ENCODE measurements at regions not wholly inside any gene's neighbourhood (a gene's known extent, or its start where the extent isn't known, plus 50 kb on each side); places are given as distances from the start of the nearest gene placed in this dataset.

DNA sequence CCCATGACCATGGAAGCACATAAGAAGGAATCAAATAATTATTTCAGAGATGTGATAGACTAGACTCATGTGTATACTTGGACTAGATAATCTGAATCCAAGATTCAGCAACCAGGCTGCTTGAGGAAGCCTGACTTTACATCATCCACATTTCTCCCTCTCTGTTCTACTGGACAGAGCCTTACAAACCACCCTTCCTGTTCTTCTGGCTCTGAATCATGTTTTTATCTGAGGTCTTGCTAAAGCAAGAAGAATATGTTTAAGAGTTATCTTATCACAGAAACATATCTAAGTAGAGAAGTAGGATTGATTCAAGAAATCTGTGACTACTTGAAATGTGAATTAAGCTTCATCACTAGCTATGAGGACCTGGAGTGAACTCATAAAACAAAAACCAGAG is 71.1 kb upstream of the SLC24A5 start:
- H3K9me3 Mint-ChIP-seq, result peaks cover 46% of the 10 kb centered on the region
- TF ChIP-seq MXD4 (CRISPR knock-in tag; IDR thresholded peaks at IDR 0.05; ENCODE audit: borderline replicate concordance), result no peak
- TF ChIP-seq, protein P1, sequence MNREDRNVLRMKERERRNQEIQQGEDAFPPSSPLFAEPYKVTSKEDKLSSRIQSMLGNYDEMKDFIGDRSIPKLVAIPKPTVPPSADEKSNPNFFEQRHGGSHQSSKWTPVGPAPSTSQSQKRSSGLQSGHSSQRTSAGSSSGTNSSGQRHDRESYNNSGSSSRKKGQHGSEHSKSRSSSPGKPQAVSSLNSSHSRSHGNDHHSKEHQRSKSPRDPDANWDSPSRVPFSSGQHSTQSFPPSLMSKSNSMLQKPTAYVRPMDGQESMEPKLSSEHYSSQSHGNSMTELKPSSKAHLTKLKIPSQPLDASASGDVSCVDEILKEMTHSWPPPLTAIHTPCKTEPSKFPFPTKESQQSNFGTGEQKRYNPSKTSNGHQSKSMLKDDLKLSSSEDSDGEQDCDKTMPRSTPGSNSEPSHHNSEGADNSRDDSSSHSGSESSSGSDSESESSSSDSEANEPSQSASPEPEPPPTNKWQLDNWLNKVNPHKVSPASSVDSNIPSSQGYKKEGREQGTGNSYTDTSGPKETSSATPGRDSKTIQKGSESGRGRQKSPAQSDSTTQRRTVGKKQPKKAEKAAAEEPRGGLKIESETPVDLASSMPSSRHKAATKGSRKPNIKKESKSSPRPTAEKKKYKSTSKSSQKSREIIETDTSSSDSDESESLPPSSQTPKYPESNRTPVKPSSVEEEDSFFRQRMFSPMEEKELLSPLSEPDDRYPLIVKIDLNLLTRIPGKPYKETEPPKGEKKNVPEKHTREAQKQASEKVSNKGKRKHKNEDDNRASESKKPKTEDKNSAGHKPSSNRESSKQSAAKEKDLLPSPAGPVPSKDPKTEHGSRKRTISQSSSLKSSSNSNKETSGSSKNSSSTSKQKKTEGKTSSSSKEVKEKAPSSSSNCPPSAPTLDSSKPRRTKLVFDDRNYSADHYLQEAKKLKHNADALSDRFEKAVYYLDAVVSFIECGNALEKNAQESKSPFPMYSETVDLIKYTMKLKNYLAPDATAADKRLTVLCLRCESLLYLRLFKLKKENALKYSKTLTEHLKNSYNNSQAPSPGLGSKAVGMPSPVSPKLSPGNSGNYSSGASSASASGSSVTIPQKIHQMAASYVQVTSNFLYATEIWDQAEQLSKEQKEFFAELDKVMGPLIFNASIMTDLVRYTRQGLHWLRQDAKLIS (CRISPR knock-in tag; IDR thresholded peaks at IDR 0.05; ENCODE audit: borderline replicate concordance), result no peak
- TF ChIP-seq EMX1 (CRISPR knock-in tag; IDR thresholded peaks at IDR 0.05), result no peak
- TF ChIP-seq GRHL2 (CRISPR knock-in tag; IDR thresholded peaks at IDR 0.05; ENCODE audit: insufficient replicate concordance, severe bottlenecking), result no peak
- TF ChIP-seq SOX15 (CRISPR knock-in tag; IDR thresholded peaks at IDR 0.05), result no peak
- TF ChIP-seq RELA (CRISPR knock-in tag; IDR thresholded peaks at IDR 0.05; ENCODE audit: borderline replicate concordance), result no peak
- TF ChIP-seq, protein P2, sequence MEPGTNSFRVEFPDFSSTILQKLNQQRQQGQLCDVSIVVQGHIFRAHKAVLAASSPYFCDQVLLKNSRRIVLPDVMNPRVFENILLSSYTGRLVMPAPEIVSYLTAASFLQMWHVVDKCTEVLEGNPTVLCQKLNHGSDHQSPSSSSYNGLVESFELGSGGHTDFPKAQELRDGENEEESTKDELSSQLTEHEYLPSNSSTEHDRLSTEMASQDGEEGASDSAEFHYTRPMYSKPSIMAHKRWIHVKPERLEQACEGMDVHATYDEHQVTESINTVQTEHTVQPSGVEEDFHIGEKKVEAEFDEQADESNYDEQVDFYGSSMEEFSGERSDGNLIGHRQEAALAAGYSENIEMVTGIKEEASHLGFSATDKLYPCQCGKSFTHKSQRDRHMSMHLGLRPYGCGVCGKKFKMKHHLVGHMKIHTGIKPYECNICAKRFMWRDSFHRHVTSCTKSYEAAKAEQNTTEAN (CRISPR knock-in tag; IDR thresholded peaks at IDR 0.05), result no peak
- TF ChIP-seq SMAD3 (CRISPR knock-in tag; IDR thresholded peaks at IDR 0.05; ENCODE audit: borderline replicate concordance), result no peak
- TF ChIP-seq IRF2 (CRISPR knock-in tag; IDR thresholded peaks at IDR 0.05; ENCODE audit: borderline replicate concordance, low read depth), result no peak
- no peak for TF ChIP-seq TCF7 (CRISPR knock-in tag; IDR thresholded peaks at IDR 0.05; ENCODE audit: low read depth)
- no peak for TF ChIP-seq ATF1 (CRISPR knock-in tag; IDR thresholded peaks at IDR 0.05)
- TF ChIP-seq, protein P3, sequence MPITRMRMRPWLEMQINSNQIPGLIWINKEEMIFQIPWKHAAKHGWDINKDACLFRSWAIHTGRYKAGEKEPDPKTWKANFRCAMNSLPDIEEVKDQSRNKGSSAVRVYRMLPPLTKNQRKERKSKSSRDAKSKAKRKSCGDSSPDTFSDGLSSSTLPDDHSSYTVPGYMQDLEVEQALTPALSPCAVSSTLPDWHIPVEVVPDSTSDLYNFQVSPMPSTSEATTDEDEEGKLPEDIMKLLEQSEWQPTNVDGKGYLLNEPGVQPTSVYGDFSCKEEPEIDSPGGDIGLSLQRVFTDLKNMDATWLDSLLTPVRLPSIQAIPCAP (CRISPR knock-in tag; IDR thresholded peaks at IDR 0.05), result no peak
- TF ChIP-seq NFE2L1 (CRISPR knock-in tag; IDR thresholded peaks at IDR 0.05), result no peak
- TF ChIP-seq, protein P4, sequence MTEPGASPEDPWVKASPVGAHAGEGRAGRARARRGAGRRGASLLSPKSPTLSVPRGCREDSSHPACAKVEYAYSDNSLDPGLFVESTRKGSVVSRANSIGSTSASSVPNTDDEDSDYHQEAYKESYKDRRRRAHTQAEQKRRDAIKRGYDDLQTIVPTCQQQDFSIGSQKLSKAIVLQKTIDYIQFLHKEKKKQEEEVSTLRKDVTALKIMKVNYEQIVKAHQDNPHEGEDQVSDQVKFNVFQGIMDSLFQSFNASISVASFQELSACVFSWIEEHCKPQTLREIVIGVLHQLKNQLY (CRISPR knock-in tag; IDR thresholded peaks at IDR 0.05), result no peak
- TF ChIP-seq ZNF396 (CRISPR knock-in tag; IDR thresholded peaks at IDR 0.05; ENCODE audit: borderline replicate concordance), result no peak
- no peak for TF ChIP-seq ETV6 (CRISPR knock-in tag; IDR thresholded peaks at IDR 0.05)
- TF ChIP-seq KAT7 (CRISPR knock-in tag; IDR thresholded peaks at IDR 0.05; ENCODE audit: borderline replicate concordance), result no peak
- ATAC-seq, result no peak
- H3K4me1 Mint-ChIP-seq, result peaks cover 31% of the 10 kb centered on the region
- H3K27ac Mint-ChIP-seq, result no peak overlapping the region
- DNase-seq (ENCODE audit: low spot score), result no peak
- H3K4me3 Mint-ChIP-seq, result no peak overlapping the region
- no peaks in the 10 kb centered on the region for H3K27me3 Mint-ChIP-seq (ENCODE audit: low read depth)
- H3K36me3 Mint-ChIP-seq, result peaks cover 20% of the 10 kb centered on the region
- ChIA-PET POLR2A (no interaction called here), CTCF (no interaction called here)

DNA sequence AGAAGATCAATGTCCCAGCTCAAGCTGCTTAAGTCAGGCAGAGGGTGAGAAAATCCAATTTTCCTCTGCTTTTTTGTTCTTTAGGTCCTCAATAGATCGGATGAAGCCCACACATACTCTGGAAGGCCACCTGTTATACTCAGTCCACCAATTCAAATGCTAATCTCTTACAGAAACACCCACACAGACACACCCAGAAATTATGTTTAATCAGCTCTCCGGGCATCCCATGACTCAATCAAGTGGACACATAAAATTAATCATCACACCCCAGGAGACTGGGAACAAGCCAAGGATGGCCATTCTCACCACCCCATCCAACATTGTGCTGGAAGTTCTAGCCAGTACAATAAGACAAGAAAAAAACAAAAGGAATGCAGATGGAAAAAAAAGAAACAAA is 67.8 kb upstream of the SLC24A5 start:
- Mint-ChIP-seq H3K9me3 (peaks cover 56% of the 10 kb centered on the region), H3K27ac (no peak overlapping the region), H3K4me3 (no peak overlapping the region), H3K36me3 (peaks cover 28% of the 10 kb centered on the region), H3K27me3 (ENCODE audit: low read depth) (peaks cover 3% of the 10 kb centered on the region; the same call in 1 of the 2 replicates), H3K4me1 (peaks cover 9% of the 10 kb centered on the region)
- ChIA-PET CTCF (no interaction called here), POLR2A (no interaction called here)
- no peak for DNase-seq (ENCODE audit: low spot score)
- ATAC-seq, result no peak
- TF ChIP-seq, protein P5, sequence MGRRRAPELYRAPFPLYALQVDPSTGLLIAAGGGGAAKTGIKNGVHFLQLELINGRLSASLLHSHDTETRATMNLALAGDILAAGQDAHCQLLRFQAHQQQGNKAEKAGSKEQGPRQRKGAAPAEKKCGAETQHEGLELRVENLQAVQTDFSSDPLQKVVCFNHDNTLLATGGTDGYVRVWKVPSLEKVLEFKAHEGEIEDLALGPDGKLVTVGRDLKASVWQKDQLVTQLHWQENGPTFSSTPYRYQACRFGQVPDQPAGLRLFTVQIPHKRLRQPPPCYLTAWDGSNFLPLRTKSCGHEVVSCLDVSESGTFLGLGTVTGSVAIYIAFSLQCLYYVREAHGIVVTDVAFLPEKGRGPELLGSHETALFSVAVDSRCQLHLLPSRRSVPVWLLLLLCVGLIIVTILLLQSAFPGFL (CRISPR knock-in tag; IDR thresholded peaks at IDR 0.05; ENCODE audit: borderline replicate concordance), result no peak
- TF ChIP-seq FOXK1 (CRISPR knock-in tag; IDR thresholded peaks at IDR 0.05) (no peak), ZNF317 (CRISPR knock-in tag; IDR thresholded peaks at IDR 0.05; ENCODE audit: borderline replicate concordance, low read depth) (no peak), ELF4 (CRISPR knock-in tag; IDR thresholded peaks at IDR 0.05; ENCODE audit: low read depth) (no peak), PRRX2 (CRISPR knock-in tag; IDR thresholded peaks at IDR 0.05) (no peak), ZNF423 (CRISPR knock-in tag; IDR thresholded peaks at IDR 0.05) (no peak), ETV6 (CRISPR knock-in tag; IDR thresholded peaks at IDR 0.05) (no peak), NFATC4 (CRISPR knock-in tag; IDR thresholded peaks at IDR 0.05) (no peak), CREM (CRISPR knock-in tag; IDR thresholded peaks at IDR 0.05) (no peak)
- TF ChIP-seq, protein P6, sequence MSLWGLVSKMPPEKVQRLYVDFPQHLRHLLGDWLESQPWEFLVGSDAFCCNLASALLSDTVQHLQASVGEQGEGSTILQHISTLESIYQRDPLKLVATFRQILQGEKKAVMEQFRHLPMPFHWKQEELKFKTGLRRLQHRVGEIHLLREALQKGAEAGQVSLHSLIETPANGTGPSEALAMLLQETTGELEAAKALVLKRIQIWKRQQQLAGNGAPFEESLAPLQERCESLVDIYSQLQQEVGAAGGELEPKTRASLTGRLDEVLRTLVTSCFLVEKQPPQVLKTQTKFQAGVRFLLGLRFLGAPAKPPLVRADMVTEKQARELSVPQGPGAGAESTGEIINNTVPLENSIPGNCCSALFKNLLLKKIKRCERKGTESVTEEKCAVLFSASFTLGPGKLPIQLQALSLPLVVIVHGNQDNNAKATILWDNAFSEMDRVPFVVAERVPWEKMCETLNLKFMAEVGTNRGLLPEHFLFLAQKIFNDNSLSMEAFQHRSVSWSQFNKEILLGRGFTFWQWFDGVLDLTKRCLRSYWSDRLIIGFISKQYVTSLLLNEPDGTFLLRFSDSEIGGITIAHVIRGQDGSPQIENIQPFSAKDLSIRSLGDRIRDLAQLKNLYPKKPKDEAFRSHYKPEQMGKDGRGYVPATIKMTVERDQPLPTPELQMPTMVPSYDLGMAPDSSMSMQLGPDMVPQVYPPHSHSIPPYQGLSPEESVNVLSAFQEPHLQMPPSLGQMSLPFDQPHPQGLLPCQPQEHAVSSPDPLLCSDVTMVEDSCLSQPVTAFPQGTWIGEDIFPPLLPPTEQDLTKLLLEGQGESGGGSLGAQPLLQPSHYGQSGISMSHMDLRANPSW (CRISPR knock-in tag; conservative IDR thresholded peaks at IDR 0.05; ENCODE audit: low read depth), result no peak
- TF ChIP-seq, protein P7, sequence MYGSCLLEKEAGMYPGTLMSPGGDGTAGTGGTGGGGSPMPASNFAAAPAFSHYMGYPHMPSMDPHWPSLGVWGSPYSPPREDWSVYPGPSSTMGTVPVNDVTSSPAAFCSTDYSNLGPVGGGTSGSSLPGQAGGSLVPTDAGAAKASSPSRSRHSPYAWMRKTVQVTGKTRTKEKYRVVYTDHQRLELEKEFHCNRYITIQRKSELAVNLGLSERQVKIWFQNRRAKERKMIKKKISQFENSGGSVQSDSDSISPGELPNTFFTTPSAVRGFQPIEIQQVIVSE (CRISPR knock-in tag; IDR thresholded peaks at IDR 0.05; ENCODE audit: borderline replicate concordance), result no peak
